ENCODE measurements at regions not wholly inside any gene's neighbourhood (a gene's known extent, or its start where the extent isn't known, plus 50 kb on each side); places are given as distances from the start of the nearest gene placed in this dataset.
A peak's percentile ranks its signal among the peaks of the same experiment; 100 is the strongest.

DNA sequence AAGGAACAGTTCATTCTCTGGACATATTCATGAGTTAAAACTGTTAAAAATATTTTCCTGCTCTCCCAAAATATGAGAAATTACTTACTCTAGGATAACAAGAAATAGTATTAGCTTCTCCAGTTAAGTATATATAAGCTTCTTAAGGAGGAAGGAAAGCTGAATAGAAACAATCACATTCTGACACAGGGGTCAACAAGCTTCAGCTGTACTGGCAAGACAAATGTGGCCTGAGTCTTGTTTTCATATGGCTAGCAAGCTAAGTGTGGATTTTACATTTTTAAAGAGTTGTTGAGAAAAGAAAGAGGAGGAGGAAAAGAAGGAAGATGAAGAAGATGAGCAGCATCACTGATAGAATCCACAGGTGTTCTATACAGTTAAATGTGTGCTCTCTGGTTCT, 313.8 kb downstream of the ZPLD1 start:
- DNase-seq (ENCODE audit: low spot score) = peak; percentile 52
- Mint-ChIP-seq H3K27ac (no peak overlapping the region), H3K4me3 (no peak overlapping the region), H3K27me3 (ENCODE audit: insufficient read depth, low read depth) (no peaks in the 10 kb centered on the region), H3K4me1 (peaks cover 16% of the 10 kb centered on the region), H3K36me3 (no peaks in the 10 kb centered on the region), H3K9me3 (no peaks in the 10 kb centered on the region)
- peaks cover 13% of the 10 kb centered on the region for H3F3A ChIP-seq (ENCODE audit: low read depth)
- H3K27me3 ChIP-seq = no peaks in the 10 kb centered on the region
- no peak overlapping the region for H3K9ac ChIP-seq
- H3K4me1 ChIP-seq = peaks cover 50% of the 10 kb centered on the region
- no peak overlapping the region for H2AFZ ChIP-seq (replicated peaks)
- no peaks in the 10 kb centered on the region for H3K36me3 ChIP-seq
- H4K20me1 ChIP-seq (ENCODE audit: low read depth) = no peaks in the 10 kb centered on the region
- no peak overlapping the region for H3K4me3 ChIP-seq
- peak overlapping the region; percentile 55 for H3K4me2 ChIP-seq
- H3K9me3 ChIP-seq (ENCODE audit: low read depth) = no peaks in the 10 kb centered on the region
- TF ChIP-seq, protein P1, sequence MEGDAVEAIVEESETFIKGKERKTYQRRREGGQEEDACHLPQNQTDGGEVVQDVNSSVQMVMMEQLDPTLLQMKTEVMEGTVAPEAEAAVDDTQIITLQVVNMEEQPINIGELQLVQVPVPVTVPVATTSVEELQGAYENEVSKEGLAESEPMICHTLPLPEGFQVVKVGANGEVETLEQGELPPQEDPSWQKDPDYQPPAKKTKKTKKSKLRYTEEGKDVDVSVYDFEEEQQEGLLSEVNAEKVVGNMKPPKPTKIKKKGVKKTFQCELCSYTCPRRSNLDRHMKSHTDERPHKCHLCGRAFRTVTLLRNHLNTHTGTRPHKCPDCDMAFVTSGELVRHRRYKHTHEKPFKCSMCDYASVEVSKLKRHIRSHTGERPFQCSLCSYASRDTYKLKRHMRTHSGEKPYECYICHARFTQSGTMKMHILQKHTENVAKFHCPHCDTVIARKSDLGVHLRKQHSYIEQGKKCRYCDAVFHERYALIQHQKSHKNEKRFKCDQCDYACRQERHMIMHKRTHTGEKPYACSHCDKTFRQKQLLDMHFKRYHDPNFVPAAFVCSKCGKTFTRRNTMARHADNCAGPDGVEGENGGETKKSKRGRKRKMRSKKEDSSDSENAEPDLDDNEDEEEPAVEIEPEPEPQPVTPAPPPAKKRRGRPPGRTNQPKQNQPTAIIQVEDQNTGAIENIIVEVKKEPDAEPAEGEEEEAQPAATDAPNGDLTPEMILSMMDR (IDR thresholded peaks at IDR 0.05) = no peak
- TF ChIP-seq EZH2 (IDR thresholded peaks at IDR 0.05) = no peak
- TF ChIP-seq EZH2phosphoT487 (IDR thresholded peaks at IDR 0.05) = no peak
- peak overlapping the region; percentile 60 for H3K27ac ChIP-seq
- no peaks in the 10 kb centered on the region for H3K79me2 ChIP-seq (ENCODE audit: low read depth)

DNA sequence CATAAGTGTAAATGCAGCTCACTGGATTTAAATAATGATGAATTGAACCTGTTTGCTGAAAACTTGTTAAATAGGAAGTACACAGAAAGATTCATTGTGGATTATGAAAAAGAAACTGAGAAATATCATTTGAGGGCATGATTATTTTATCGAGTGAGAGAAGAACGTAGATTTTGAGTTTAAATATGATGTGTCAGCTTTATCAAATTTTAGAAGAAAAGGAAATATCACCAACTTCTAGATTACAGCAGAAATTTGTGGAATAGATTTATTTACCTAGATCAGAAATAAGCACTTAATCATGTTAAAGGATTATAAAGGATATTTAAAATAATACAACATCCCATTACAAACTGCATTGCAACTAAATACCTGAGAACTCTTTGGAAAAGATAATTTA, 315.5 kb downstream of the ZPLD1 start:
- Histone ChIP-seq H4K20me1 (ENCODE audit: low read depth) (no peaks in the 10 kb centered on the region), H3F3A (ENCODE audit: low read depth) (peaks cover 13% of the 10 kb centered on the region), H3K79me2 (ENCODE audit: low read depth) (no peaks in the 10 kb centered on the region), H3K4me1 (peaks cover 50% of the 10 kb centered on the region), H3K27ac (no peak overlapping the region), H3K9ac (no peak overlapping the region), H3K27me3 (no peaks in the 10 kb centered on the region), H3K4me2 (peak overlapping the region; percentile 25), H3K9me3 (ENCODE audit: low read depth) (no peaks in the 10 kb centered on the region), H3K36me3 (no peaks in the 10 kb centered on the region), H3K4me3 (no peak overlapping the region), H2AFZ (replicated peaks) (no peak overlapping the region)
- H3K9me3 Mint-ChIP-seq = no peaks in the 10 kb centered on the region
- H3K27ac Mint-ChIP-seq = no peak overlapping the region
- H3K36me3 Mint-ChIP-seq = no peaks in the 10 kb centered on the region
- H3K4me1 Mint-ChIP-seq = peaks cover 16% of the 10 kb centered on the region
- H3K4me3 Mint-ChIP-seq = no peak overlapping the region
- no peaks in the 10 kb centered on the region for H3K27me3 Mint-ChIP-seq (ENCODE audit: insufficient read depth, low read depth)
- TF ChIP-seq EZH2 (IDR thresholded peaks at IDR 0.05) (no peak), EZH2phosphoT487 (IDR thresholded peaks at IDR 0.05) (no peak)
- TF ChIP-seq, protein P1 (IDR thresholded peaks at IDR 0.05) = no peak
- DNase-seq (ENCODE audit: low spot score) = no peak

DNA sequence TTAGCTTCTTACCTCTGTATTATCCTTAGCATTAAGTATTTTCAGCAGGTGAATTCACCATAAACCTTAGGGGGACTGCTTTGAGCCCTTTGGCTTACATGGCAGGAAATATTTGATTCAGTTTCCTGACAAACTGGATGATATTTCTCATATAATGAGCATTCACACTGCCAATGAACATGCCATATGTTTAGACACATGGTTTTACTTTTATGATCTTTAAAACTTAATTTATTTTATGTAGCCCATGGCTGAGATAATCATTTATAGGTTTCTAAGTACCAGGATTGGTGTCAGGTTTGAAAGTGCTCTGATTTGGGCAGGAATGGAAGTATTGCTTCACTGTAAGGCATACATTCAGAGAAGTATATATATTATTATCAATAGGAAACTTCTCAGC, 319.1 kb downstream of the ZPLD1 start:
- H3K9me3 Mint-ChIP-seq = no peaks in the 10 kb centered on the region
- no peaks in the 10 kb centered on the region for H4K20me1 ChIP-seq (ENCODE audit: low read depth)
- TF ChIP-seq EZH2 (IDR thresholded peaks at IDR 0.05) (no peak), EZH2phosphoT487 (IDR thresholded peaks at IDR 0.05) (no peak)
- TF ChIP-seq, protein P1 (IDR thresholded peaks at IDR 0.05) = no peak
- peaks cover 1% of the 10 kb centered on the region for H3F3A ChIP-seq (ENCODE audit: low read depth)
- H3K9ac ChIP-seq = no peak overlapping the region
- H3K27ac ChIP-seq = no peak overlapping the region
- no peaks in the 10 kb centered on the region for H3K79me2 ChIP-seq (ENCODE audit: low read depth)
- H3K27me3 Mint-ChIP-seq (ENCODE audit: insufficient read depth, low read depth) = no peaks in the 10 kb centered on the region
- H3K4me3 Mint-ChIP-seq = no peak overlapping the region
- H3K4me3 ChIP-seq = no peak overlapping the region
- no peak overlapping the region for H3K4me2 ChIP-seq
- H3K4me1 Mint-ChIP-seq = peaks cover 12% of the 10 kb centered on the region
- no peaks in the 10 kb centered on the region for H3K9me3 ChIP-seq (ENCODE audit: low read depth)
- H3K4me1 ChIP-seq = peaks cover 32% of the 10 kb centered on the region
- H3K27me3 ChIP-seq = no peaks in the 10 kb centered on the region
- no peak overlapping the region for H2AFZ ChIP-seq (replicated peaks)
- no peaks in the 10 kb centered on the region for H3K36me3 ChIP-seq
- H3K36me3 Mint-ChIP-seq = no peaks in the 10 kb centered on the region
- DNase-seq (ENCODE audit: low spot score) = no peak
- H3K27ac Mint-ChIP-seq = no peak overlapping the region

Data from neural progenitor cell (in vitro differentiated cells).